GM19193 (cell line): ENCODE measurements at regions not wholly inside any gene's neighbourhood (a gene's known extent, or its start where the extent isn't known, plus 50 kb on each side); places are given as distances from the start of the nearest gene placed in this dataset.

Experiments used
- POLR2A ChIP-seq: IDR thresholded peaks from 4 replicates; pipeline ENCODE4 v1.6.1; 2011; ENCODE audit not compliant: insufficient read depth, insufficient read length; ENCODE audit errors: extremely low read depth

GRCh38 chr5:31113101-31113500 is 80.4 kb upstream of the CDH6 start:
- no peak for TF ChIP-seq POLR2A

GRCh38 chr5:31107091-31107518 is 86.4 kb upstream of the CDH6 start:
- no peak for TF ChIP-seq POLR2A

- TF ChIP-seq POLR2A = no peak
Observed at GRCh38 chr5:31106691-31107090, 86.8 kb upstream of the CDH6 start.

GRCh38 chr5:31106278-31106677 is 87.2 kb upstream of the CDH6 start:
- TF ChIP-seq POLR2A = no peak

GRCh38 chr5:31104775-31105174 is 88.7 kb upstream of the CDH6 start:
- no peak for TF ChIP-seq POLR2A

- TF ChIP-seq POLR2A = no peak
Observed at GRCh38 chr5:31100781-31101310, 92.6 kb upstream of the CDH6 start.

- no peak for TF ChIP-seq POLR2A
Observed at GRCh38 chr5:31100047-31100575, 93.4 kb upstream of the CDH6 start.

DNA sequence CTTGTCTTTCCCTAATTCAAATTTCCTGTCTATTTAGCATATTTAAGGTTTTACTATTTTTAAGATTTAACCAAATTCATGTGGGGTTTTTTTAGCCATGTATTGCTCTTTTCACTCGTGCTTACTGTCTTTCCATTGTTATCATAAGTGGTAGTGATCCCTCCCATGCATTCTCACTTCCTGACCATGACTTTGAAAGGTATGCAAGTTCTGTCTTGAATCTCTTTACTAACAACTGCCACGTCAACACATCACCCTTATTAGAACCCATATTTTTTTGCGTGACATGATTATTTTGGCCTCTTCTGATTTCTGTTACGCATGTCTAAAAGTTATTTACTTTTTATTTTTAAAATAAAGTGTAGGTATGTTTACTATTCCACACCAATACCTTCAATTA is 94.7 kb upstream of the CDH6 start:
- TF ChIP-seq POLR2A = no peak

- no peak for TF ChIP-seq POLR2A
Observed at GRCh38 chr5:31097851-31098250, 95.6 kb upstream of the CDH6 start.

- TF ChIP-seq POLR2A = no peak
Observed at GRCh38 chr5:31096238-31096865, 97.1 kb upstream of the CDH6 start.

GRCh38 chr5:31095796-31096195 is 97.7 kb upstream of the CDH6 start:
- no peak for TF ChIP-seq POLR2A

GRCh38 chr5:31091501-31091900 is 102.0 kb upstream of the CDH6 start:
- no peak for TF ChIP-seq POLR2A

GRCh38 chr5:31090467-31090866 is 103.0 kb upstream of the CDH6 start:
- no peak for TF ChIP-seq POLR2A

- no peak for TF ChIP-seq POLR2A
Observed at GRCh38 chr5:31086839-31087415, 106.6 kb upstream of the CDH6 start.

- TF ChIP-seq POLR2A = no peak
Observed at GRCh38 chr5:31084871-31085270, 108.6 kb upstream of the CDH6 start.

DNA sequence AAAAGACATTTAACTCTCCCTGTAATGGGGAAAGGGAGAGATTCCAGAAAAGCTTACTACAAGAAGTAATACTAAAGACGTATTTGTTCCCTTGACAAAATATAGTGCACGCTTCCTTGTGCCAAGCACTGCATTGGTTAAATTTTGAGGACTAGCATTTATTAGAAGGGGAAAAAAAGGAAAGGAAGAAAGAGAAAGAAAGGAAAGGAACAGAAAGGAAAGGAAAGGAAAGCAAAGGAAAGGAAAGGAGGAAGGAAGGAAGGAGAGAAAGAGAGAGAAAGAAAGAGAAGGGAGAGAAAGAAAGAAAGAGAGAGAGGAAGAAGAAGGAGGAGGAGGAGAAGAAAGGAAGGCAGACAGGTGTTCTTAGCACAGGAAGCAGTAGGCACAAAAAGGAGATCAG is 110.1 kb upstream of the CDH6 start:
- TF ChIP-seq POLR2A = no peak
